DOHH2 (cell line): ENCODE measurements at regions not wholly inside any gene's neighbourhood (a gene's known extent, or its start where the extent isn't known, plus 50 kb on each side); places are given as distances from the start of the nearest gene placed in this dataset.

Source experiments
- H3F3A ChIP-seq: fragments of 200-600 bp; sonication (generic), shearing (Covaris generic); 2 replicates; pipeline ENCODE4 v1.6.0; 2016; ENCODE audit warnings: antibody characterized with exemption, mild to moderate bottlenecking; ENCODE audit not compliant: control insufficient read depth, insufficient read depth
- H3K27ac ChIP-seq: fragments of 200-600 bp; sonication (generic); 2 replicates; pipeline ENCODE4 v1.5.1; 2014; ENCODE audit warnings: low read depth, mild to moderate bottlenecking, low read length, moderate library complexity
- H3K27me3 ChIP-seq: fragments of 200-600 bp; sonication (generic); 2 replicates; pipeline ENCODE4 v1.6.1; 2014; ENCODE audit warnings: mild to moderate bottlenecking, low read length, mixed read lengths; ENCODE audit not compliant: control insufficient read depth
- H3K36me3 ChIP-seq: fragments of 200-600 bp; sonication (generic); 2 replicates; pipeline ENCODE4 v1.6.1; 2014; ENCODE audit warnings: mild to moderate bottlenecking, low read length, moderate library complexity, mixed read lengths; ENCODE audit not compliant: control insufficient read depth
- H3K4me1 ChIP-seq: fragments of 200-600 bp; sonication (generic); 2 replicates; pipeline ENCODE4 v1.6.1; 2014; ENCODE audit warnings: mild to moderate bottlenecking, low read length, mixed read lengths; ENCODE audit not compliant: control insufficient read depth
- H3K4me2 ChIP-seq: fragments of 200-600 bp; sonication (generic); 2 replicates; pipeline ENCODE4 v1.6.0; 2014; ENCODE audit warnings: mild to moderate bottlenecking, low read length, moderate library complexity
- H3K4me3 ChIP-seq: fragments of 200-600 bp; sonication (generic); 2 replicates; pipeline ENCODE4 v1.5.1; 2014; ENCODE audit warnings: mild to moderate bottlenecking, low read length, mixed read lengths
- H3K79me2 ChIP-seq: fragments of 200-600 bp; sonication (generic); 2 replicates; pipeline ENCODE4 v1.6.1; 2014; ENCODE audit warnings: mild to moderate bottlenecking, low read length, mixed read lengths; ENCODE audit not compliant: control insufficient read depth
- H3K9me2 ChIP-seq: fragments of 200-600 bp; sonication (generic); replicated peaks from 2 replicates; pipeline ENCODE4 v1.6.1; 2014; ENCODE audit warnings: mild to moderate bottlenecking, low read length, mixed read lengths; ENCODE audit not compliant: control insufficient read depth
- H3K9me3 ChIP-seq: fragments of 200-600 bp; sonication (generic); 2 replicates; pipeline ENCODE4 v1.6.1; 2014; ENCODE audit warnings: antibody characterized with exemption, low read length, mixed read lengths; ENCODE audit not compliant: control insufficient read depth, insufficient read depth
- H4K20me1 ChIP-seq: fragments of 200-600 bp; sonication (generic); 2 replicates; pipeline ENCODE4 v1.6.0; 2014; ENCODE audit warnings: low read depth, mild to moderate bottlenecking, antibody characterized with exemption, low read length, moderate library complexity; ENCODE audit not compliant: control insufficient read depth, insufficient read depth
- EZH2phosphoT487 ChIP-seq: fragments of 200-600 bp; sonication (generic); IDR thresholded peaks from 2 replicates; pipeline ENCODE4 v1.6.1; 2017; ENCODE audit warnings: borderline replicate concordance, mild to moderate bottlenecking, antibody characterized with exemption, low read length, moderate library complexity, mixed read lengths
- TF ChIP-seq, protein P1 (sequence below): fragments of 200-600 bp; sonication (generic); IDR thresholded peaks from one replicate; pipeline ENCODE4 v1.5.1; 2014; ENCODE audit warnings: antibody characterized with exemption, mild to moderate bottlenecking, low read depth, low read length; ENCODE audit not compliant: poor library complexity, severe bottlenecking

DNA sequence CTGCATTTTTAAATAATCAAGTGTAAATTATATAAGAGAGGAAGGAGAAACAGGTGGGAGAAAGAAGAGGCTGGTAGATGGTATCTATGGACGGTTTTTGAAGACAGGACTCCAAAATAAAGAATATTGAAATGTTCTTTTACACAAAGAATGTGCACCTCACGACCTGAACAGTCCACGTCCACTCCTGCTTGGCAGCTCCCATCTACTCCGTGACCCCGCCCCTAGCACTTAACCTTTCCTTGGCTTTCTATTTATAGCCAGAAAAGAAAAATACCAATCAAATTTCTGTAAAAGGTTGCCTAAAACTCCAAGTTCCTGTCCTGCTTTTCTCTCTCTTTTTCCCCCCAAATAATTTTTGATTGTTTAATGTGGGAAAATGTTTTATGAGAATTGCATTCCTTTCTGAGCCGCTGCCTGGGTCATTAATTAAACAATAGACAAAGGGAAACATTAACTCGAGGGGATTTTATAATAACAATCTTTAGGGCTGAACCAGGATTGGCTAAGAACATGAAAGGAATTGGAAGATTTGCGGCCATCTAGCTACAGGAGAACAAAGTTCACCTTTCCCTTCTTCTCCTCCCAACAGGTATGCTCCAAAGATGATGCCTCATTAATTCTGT, 173.6 kb upstream of the MAP3K1 start:
- TF ChIP-seq, protein P1, sequence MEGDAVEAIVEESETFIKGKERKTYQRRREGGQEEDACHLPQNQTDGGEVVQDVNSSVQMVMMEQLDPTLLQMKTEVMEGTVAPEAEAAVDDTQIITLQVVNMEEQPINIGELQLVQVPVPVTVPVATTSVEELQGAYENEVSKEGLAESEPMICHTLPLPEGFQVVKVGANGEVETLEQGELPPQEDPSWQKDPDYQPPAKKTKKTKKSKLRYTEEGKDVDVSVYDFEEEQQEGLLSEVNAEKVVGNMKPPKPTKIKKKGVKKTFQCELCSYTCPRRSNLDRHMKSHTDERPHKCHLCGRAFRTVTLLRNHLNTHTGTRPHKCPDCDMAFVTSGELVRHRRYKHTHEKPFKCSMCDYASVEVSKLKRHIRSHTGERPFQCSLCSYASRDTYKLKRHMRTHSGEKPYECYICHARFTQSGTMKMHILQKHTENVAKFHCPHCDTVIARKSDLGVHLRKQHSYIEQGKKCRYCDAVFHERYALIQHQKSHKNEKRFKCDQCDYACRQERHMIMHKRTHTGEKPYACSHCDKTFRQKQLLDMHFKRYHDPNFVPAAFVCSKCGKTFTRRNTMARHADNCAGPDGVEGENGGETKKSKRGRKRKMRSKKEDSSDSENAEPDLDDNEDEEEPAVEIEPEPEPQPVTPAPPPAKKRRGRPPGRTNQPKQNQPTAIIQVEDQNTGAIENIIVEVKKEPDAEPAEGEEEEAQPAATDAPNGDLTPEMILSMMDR = no peak
- no peak for TF ChIP-seq EZH2phosphoT487
- Histone ChIP-seq H3K4me2 (no peak overlapping the region), H3K79me2 (no peaks in the 10 kb centered on the region), H3K9me3 (no peaks in the 10 kb centered on the region), H3K27ac (no peak overlapping the region), H4K20me1 (no peaks in the 10 kb centered on the region), H3K9me2 (no peaks in the 10 kb centered on the region), H3K4me1 (peaks cover 19% of the 10 kb centered on the region), H3F3A (no peaks in the 10 kb centered on the region), H3K36me3 (no peaks in the 10 kb centered on the region), H3K4me3 (no peak overlapping the region), H3K27me3 (no peaks in the 10 kb centered on the region)

DNA sequence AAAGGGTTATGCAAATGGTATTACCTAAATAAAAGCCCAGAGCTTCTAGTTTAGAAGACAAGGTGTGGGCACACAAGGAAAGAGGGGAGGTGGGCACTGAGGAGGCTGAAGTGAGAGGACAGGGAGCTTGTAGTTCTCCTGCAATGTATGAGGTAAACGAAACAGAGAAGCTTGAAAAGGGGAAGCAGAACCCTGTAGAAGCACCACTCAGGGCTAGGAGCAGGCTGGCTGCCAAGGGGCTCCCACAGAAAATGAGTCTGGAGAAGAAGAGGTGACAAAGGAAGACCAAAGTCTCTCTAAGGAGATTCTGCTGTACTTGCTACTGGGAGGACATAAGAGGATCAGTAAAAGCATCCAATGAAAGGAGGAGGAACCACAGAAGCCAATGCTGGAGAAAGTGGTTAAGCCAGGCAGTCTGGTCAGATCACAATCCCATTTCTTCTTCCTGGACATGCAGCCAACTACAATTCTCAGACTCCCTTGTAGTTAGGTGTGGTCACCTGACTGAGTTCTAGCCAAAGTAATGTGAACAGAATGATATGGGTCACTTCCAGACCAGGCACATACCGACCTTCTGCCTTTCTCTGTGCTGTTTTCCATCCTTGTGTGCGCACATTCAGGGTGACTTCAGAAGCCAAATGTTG, 174.5 kb upstream of the MAP3K1 start:
- Histone ChIP-seq H3K4me2 (no peak overlapping the region), H4K20me1 (no peaks in the 10 kb centered on the region), H3K9me2 (no peaks in the 10 kb centered on the region), H3K9me3 (no peaks in the 10 kb centered on the region), H3K27ac (no peak overlapping the region), H3K79me2 (no peaks in the 10 kb centered on the region), H3K27me3 (no peaks in the 10 kb centered on the region), H3K4me3 (no peak overlapping the region), H3F3A (no peaks in the 10 kb centered on the region), H3K4me1 (peaks cover 19% of the 10 kb centered on the region), H3K36me3 (no peaks in the 10 kb centered on the region)
- TF ChIP-seq, protein P1 = no peak
- TF ChIP-seq EZH2phosphoT487 = no peak

DNA sequence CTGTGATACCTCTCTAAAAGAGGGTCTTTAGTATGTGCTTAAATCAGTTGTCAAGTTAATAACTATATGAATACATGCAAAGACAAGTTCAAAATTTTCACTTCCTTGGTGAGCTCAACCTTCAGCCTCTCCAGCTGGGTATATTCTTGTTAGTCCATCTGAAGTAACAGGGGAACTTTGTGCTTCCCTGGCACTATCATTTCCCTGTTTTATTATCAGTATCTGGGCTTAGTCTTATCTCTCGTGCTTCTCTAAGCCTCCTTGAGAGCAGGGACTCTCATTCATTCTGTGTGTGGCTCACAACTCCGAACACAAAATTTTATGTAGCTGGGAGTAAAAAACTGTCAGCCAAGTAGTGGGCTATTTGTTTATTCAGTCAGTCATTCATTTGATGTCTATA, 175.9 kb upstream of the MAP3K1 start:
- Histone ChIP-seq H3K4me1 (peaks cover 19% of the 10 kb centered on the region), H3K79me2 (no peaks in the 10 kb centered on the region), H3K9me2 (no peaks in the 10 kb centered on the region), H3K36me3 (no peaks in the 10 kb centered on the region), H3F3A (no peaks in the 10 kb centered on the region), H3K4me3 (no peak overlapping the region), H3K27ac (no peak overlapping the region), H3K4me2 (no peak overlapping the region), H4K20me1 (no peaks in the 10 kb centered on the region), H3K9me3 (no peaks in the 10 kb centered on the region), H3K27me3 (no peaks in the 10 kb centered on the region)
- TF ChIP-seq EZH2phosphoT487 = no peak
- TF ChIP-seq, protein P1 = no peak
